GM20000 (cell line): ENCODE measurements at regions not wholly inside any gene's neighbourhood (a gene's known extent, or its start where the extent isn't known, plus 50 kb on each side); places are given as distances from the start of the nearest gene placed in this dataset.
"Not testable (repeated sequence)": the region's sequence is repeated elsewhere in the genome, so short reads cannot be mapped to it uniquely, and the experiment has no call there.

Source experiments
- DNase-seq: peaks from one replicate; pipeline ENCODE4 v3.0.0; 2012; ENCODE audit warnings: low spot score
- TF ChIP-seq, protein P1 (sequence below): IDR thresholded peaks from 2 replicates; pipeline ENCODE4 v1.5.1; 2012; ENCODE audit warnings: mild to moderate bottlenecking, control low read depth; ENCODE audit errors: extremely low read depth, missing control alignments

DNA sequence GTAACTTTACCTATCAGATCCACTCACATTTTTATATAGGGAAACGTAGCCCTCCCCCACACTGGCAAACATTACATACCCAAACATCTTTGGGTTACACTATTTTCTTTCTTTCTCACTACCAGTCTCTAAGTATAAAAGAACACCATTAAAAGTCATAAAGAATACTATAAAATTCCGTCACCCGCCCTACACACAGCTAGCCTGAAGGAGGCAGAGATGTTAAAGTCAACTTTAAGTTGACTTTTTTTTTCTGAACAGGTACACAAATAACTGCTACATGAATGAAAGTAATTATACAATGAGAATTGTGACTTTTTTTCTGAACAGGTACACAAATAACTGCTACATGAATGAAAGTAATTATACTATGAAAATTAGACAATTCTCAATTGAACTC, 628.3 kb downstream of the NUP35 start:
- DNase-seq = no peak
- TF ChIP-seq, protein P1, sequence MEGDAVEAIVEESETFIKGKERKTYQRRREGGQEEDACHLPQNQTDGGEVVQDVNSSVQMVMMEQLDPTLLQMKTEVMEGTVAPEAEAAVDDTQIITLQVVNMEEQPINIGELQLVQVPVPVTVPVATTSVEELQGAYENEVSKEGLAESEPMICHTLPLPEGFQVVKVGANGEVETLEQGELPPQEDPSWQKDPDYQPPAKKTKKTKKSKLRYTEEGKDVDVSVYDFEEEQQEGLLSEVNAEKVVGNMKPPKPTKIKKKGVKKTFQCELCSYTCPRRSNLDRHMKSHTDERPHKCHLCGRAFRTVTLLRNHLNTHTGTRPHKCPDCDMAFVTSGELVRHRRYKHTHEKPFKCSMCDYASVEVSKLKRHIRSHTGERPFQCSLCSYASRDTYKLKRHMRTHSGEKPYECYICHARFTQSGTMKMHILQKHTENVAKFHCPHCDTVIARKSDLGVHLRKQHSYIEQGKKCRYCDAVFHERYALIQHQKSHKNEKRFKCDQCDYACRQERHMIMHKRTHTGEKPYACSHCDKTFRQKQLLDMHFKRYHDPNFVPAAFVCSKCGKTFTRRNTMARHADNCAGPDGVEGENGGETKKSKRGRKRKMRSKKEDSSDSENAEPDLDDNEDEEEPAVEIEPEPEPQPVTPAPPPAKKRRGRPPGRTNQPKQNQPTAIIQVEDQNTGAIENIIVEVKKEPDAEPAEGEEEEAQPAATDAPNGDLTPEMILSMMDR = no peak

DNA sequence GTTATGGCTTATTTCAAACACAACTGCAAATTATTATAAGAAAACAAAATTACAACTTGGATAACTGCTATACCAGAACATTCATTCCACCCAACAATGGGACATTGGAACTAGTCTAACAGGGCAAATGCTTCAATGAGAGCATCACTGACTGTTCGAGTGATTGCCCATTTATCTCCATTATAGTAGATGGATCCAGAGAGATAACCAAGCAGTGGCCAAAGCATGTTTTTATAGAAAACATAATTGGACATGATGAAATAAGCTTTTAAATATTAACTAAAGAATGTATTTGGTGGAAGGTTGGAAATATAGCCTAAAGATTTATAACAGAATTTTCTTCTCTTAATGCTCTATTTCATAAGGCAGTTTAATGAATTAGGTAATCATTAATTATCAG, 634.8 kb downstream of the NUP35 start:
- TF ChIP-seq, protein P1 = no peak
- no peak for DNase-seq

DNA sequence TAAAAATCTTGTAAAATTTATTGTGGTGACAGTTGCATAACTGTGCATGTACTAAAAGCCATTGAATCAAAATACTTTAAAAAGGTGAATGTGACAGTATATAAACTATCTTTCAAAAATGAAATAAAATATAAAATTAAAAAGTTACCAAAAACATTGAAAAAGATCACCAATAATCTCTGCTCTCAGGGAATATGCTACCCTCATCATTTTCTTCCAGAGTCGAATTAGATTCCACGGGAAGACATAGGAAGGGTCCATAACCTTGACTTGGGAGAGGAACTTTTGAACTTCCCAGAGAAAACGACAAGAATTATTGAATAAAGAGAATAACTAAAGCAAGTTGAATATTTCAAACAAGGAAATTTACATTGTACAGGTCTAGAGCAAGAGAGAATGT, 649.5 kb downstream of the NUP35 start:
- TF ChIP-seq, protein P1 = no peak
- DNase-seq = no peak

DNA sequence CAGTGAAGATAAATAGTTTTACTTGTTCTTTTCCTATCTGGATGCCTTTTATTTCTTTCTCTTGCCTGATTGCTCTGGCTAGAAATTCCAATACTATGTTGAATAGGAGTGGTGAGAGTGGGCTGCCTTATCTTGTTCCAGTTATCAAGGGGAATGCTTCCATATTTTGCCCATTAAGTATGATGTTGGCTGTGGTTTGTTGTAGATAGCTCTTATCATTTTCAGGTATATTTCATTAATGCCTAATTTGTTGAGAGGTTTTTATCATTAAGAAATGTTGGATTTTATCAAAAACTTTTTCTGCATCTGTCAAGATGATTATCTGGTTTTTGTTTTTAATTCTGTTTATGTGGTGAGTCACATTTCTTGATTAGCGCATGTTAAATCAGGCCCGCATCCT, 655.8 kb downstream of the NUP35 start:
- DNase-seq = no peak
- TF ChIP-seq, protein P1 = no peak

DNA sequence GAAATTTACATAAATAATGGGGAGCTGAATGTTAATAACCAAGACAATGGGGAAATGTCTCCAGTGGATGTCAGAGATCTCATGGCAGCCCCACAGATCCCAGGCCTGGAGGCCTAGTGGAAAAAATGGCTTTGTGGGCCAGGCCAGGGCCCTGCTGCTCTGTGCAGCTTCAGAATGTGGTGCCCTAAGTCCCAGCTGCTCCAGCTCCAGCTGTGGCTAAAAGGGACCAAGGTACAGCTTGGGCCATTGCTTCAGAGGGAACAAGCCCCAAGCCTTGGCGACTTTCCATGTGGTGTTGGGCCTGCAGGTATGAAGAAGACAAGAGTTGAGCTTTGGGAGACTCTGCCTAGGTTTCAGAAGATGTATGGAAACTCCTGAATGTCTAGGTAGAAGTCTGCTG, 658.2 kb downstream of the NUP35 start:
- TF ChIP-seq, protein P1 = no peak
- no peak for DNase-seq

DNA sequence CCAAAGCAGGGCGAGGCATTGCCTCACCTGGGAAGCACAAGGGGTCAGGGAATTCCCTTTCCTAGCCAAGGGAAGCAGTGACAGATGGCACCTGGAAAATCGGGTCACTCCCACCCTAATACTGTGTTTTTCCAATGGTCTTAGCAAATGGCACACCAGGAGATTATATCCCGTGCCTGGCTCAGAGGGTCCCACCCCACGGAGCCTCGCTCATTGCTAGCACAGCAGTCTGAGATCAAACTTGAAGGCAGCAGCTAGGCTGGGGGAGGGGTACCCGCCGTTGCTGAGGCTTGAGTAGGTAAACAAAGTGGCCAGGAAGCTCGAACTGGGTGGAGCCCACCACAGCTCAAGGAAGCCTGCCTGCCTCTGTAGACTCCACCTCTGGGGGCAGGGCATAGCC, 664.6 kb downstream of the NUP35 start:
- not testable (repeated sequence) for DNase-seq

DNA sequence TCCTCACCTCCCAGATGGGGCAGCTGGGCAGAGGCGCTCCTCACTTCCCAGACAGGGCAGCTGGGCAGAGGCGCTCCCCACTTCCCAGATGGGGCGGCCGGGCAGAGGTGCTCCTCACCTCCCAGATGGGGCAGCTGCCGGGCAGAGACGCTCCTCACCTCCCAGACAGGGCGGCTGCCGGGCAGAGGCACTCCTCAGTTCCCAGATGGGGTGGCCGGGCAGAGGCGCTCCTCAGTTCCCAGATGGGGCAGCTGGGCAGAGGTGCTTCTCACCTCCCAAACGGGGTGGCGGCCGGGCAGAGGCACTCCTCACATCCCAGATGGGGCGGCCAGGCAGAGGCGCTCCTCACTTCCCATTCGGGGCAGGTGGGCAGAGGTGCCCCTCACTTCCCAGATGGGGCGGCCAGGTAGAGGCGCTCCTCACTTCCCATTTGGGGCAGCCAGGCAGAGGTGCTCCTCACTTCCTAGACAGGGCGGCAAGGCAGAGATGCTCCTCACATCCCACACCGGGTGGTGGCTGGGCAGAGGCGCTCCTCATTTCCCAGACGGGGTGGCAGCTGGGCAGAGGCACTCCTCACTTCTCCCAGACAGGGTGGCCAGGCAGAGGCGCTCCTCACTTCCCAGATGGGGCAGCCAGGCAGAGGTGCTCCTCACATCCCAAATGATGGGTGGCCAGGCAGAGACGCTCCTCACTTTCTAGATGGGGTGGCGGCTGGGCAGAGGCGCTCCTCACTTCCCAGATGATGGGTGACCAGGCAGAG, 668.1 kb downstream of the NUP35 start:
- not testable (repeated sequence) for DNase-seq

DNA sequence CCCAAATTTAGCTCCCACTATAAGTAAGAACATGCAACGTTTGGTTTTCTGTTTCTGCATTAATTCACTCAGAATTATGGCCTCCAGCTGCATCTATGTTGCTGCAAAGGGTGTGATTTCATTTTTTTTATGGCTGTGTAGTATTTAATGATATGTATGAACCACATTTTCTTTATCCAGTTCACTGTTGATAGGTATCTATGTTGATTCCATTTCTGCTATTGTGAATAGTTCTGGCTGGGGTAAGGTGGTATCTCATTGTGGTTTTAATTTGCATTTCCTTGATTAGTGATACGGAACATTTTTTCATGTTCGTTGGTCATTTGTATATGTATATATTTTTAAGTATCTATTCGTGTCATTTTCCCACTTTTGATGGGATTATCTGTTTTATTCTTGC, 674.3 kb downstream of the NUP35 start:
- TF ChIP-seq, protein P1 = no peak
- DNase-seq = no peak
